ENCODE measurements at regions not wholly inside any gene's neighbourhood (a gene's known extent, or its start where the extent isn't known, plus 50 kb on each side); places are given as distances from the start of the nearest gene placed in this dataset.

GRCh38 chr7:81135324-81135723, 216.5 kb upstream of the SEMA3C start:
- no peaks in the 10 kb centered on the region for H3K27me3 ChIP-seq (ENCODE audit: low read length)
- BruUV-seq (replicated peaks) = no TSS peak
- H3K9me3 ChIP-seq (ENCODE audit: low read length) = no peaks in the 10 kb centered on the region
- ChIA-PET CTCF (no interaction called here), POLR2A (ENCODE audit: unreplicated experiment) (no interaction called here)
- H4K20me1 ChIP-seq (ENCODE audit: low read length) = no peaks in the 10 kb centered on the region
- H3F3A ChIP-seq (ENCODE audit: low read length, unreplicated experiment) = no peaks in the 10 kb centered on the region
- ATAC-seq (no peak), DNase-seq (no peak)
- H3K27ac ChIP-seq (ENCODE audit: low read length) = no peak overlapping the region
- H3K4me2 ChIP-seq (ENCODE audit: low read length) = no peak overlapping the region
- H3K4me3 ChIP-seq (ENCODE audit: low read length) = no peak overlapping the region
- no peaks in the 10 kb centered on the region for H3K36me3 ChIP-seq (ENCODE audit: low read depth, low read length)
- H2AFZ ChIP-seq (ENCODE audit: low read length) = no peak overlapping the region
- H3K79me2 ChIP-seq (ENCODE audit: low read length) = no peaks in the 10 kb centered on the region
- H3K4me1 ChIP-seq (ENCODE audit: insufficient read depth, low read length) = no peaks in the 10 kb centered on the region
- no peaks in the 10 kb centered on the region for H3K9me2 ChIP-seq (replicated peaks; ENCODE audit: low read length)
- no peak for TF ChIP-seq CTCF (conservative IDR thresholded peaks at IDR 0.05; ENCODE audit: low read depth, low read length)
- no peak for TF ChIP-seq EZH2phosphoT487 (IDR thresholded peaks at IDR 0.05; ENCODE audit: borderline replicate concordance, low read length)
- no peak for TF ChIP-seq EZH2 (IDR thresholded peaks at IDR 0.05; ENCODE audit: low read length, unreplicated experiment)
- H3K9ac ChIP-seq (ENCODE audit: low read length) = no peak overlapping the region
- intact Hi-C loops (cut with micrococcal nuclease) = no loop called here

GRCh38 chr7:81128011-81128410, 209.2 kb upstream of the SEMA3C start:
- peaks cover 13% of the 10 kb centered on the region; the same call in 1 of the 2 replicates for H3K9me3 ChIP-seq (ENCODE audit: low read length)
- ChIA-PET POLR2A (ENCODE audit: unreplicated experiment) (no interaction called here), CTCF (no interaction called here)
- H3K27me3 ChIP-seq (ENCODE audit: low read length) = no peaks in the 10 kb centered on the region
- no peak overlapping the region for H2AFZ ChIP-seq (ENCODE audit: low read length)
- DNase-seq = no peak
- no peak for ATAC-seq
- no peaks in the 10 kb centered on the region for H3K9me2 ChIP-seq (replicated peaks; ENCODE audit: low read length)
- no peaks in the 10 kb centered on the region for H3K4me1 ChIP-seq (ENCODE audit: insufficient read depth, low read length)
- H3F3A ChIP-seq (ENCODE audit: low read length, unreplicated experiment) = no peaks in the 10 kb centered on the region
- H3K27ac ChIP-seq (ENCODE audit: low read length) = no peak overlapping the region
- H3K36me3 ChIP-seq (ENCODE audit: low read depth, low read length) = no peaks in the 10 kb centered on the region
- H3K79me2 ChIP-seq (ENCODE audit: low read length) = no peaks in the 10 kb centered on the region
- no peak overlapping the region for H3K4me2 ChIP-seq (ENCODE audit: low read length)
- H3K4me3 ChIP-seq (ENCODE audit: low read length) = no peak overlapping the region
- H3K9ac ChIP-seq (ENCODE audit: low read length) = no peak overlapping the region
- TF ChIP-seq EZH2 (IDR thresholded peaks at IDR 0.05; ENCODE audit: low read length, unreplicated experiment) = no peak
- no peak for TF ChIP-seq CTCF (conservative IDR thresholded peaks at IDR 0.05; ENCODE audit: low read depth, low read length)
- no peak for TF ChIP-seq EZH2phosphoT487 (IDR thresholded peaks at IDR 0.05; ENCODE audit: borderline replicate concordance, low read length)
- intact Hi-C loops (cut with micrococcal nuclease) = no loop called here
- H4K20me1 ChIP-seq (ENCODE audit: low read length) = no peaks in the 10 kb centered on the region
- BruUV-seq (replicated peaks) = no TSS peak

GRCh38 chr7:81120803-81121202, 202.0 kb upstream of the SEMA3C start:
- intact Hi-C loops (cut with micrococcal nuclease) = no loop called here
- Histone ChIP-seq H2AFZ (ENCODE audit: low read length) (no peak overlapping the region), H3K79me2 (ENCODE audit: low read length) (no peaks in the 10 kb centered on the region), H3K27me3 (ENCODE audit: low read length) (no peaks in the 10 kb centered on the region), H3K9ac (ENCODE audit: low read length) (no peak overlapping the region), H3K9me3 (ENCODE audit: low read length) (no peaks in the 10 kb centered on the region), H3K4me3 (ENCODE audit: low read length) (no peak overlapping the region), H3K9me2 (replicated peaks; ENCODE audit: low read length) (no peaks in the 10 kb centered on the region), H3K4me1 (ENCODE audit: insufficient read depth, low read length) (no peaks in the 10 kb centered on the region), H3K36me3 (ENCODE audit: low read depth, low read length) (no peaks in the 10 kb centered on the region), H4K20me1 (ENCODE audit: low read length) (no peaks in the 10 kb centered on the region), H3F3A (ENCODE audit: low read length, unreplicated experiment) (no peaks in the 10 kb centered on the region), H3K27ac (ENCODE audit: low read length) (no peak overlapping the region), H3K4me2 (ENCODE audit: low read length) (no peak overlapping the region)
- BruUV-seq (replicated peaks) = no TSS peak
- ChIA-PET POLR2A (ENCODE audit: unreplicated experiment) (no interaction called here), CTCF (no interaction called here)
- DNase-seq (no peak), ATAC-seq (no peak)
- TF ChIP-seq EZH2phosphoT487 (IDR thresholded peaks at IDR 0.05; ENCODE audit: borderline replicate concordance, low read length) (no peak), CTCF (conservative IDR thresholded peaks at IDR 0.05; ENCODE audit: low read depth, low read length) (no peak), EZH2 (IDR thresholded peaks at IDR 0.05; ENCODE audit: low read length, unreplicated experiment) (no peak)
